ENCODE measurements at regions not wholly inside any gene's neighbourhood (a gene's known extent, or its start where the extent isn't known, plus 50 kb on each side); places are given as distances from the start of the nearest gene placed in this dataset.

- no peaks in the 10 kb centered on the region for H3K9me3 ChIP-seq (ENCODE audit: control insufficient read depth, insufficient read depth, low read length)
- POLR2A ChIA-PET, result no interaction called here
- DNase-seq (ENCODE audit: low read depth, low spot score), result no peak
- no peak overlapping the region for H3K27ac ChIP-seq (ENCODE audit: low read depth, low read length)
- CTCF ChIA-PET, result no interaction called here
- TF ChIP-seq CTCF (IDR thresholded peaks at IDR 0.05; ENCODE audit: low read depth, low read length), result no peak
- H3K4me3 ChIP-seq (ENCODE audit: low read depth, low read length), result no peak overlapping the region
- H3K27me3 ChIP-seq (ENCODE audit: control insufficient read depth, insufficient read depth, low read length), result no peaks in the 10 kb centered on the region
Observed at GRCh38 chr3:101994386-101994785, 145.1 kb downstream of the NFKBIZ start.

- no peak for TF ChIP-seq CTCF (IDR thresholded peaks at IDR 0.05; ENCODE audit: low read depth, low read length)
- Histone ChIP-seq H3K4me3 (ENCODE audit: low read depth, low read length) (no peak overlapping the region), H3K27ac (ENCODE audit: low read depth, low read length) (no peak overlapping the region), H3K9me3 (ENCODE audit: control insufficient read depth, insufficient read depth, low read length) (no peaks in the 10 kb centered on the region), H3K27me3 (ENCODE audit: control insufficient read depth, insufficient read depth, low read length) (no peaks in the 10 kb centered on the region)
- POLR2A ChIA-PET, result no interaction called here
- DNase-seq (ENCODE audit: low read depth, low spot score), result no peak
- CTCF ChIA-PET, result interaction anchor here (0.7 to 3.8 kb wide), 2 partner anchors 230 kb away, joined by 3 to 13 read pairs; no protein-coding TSS in a partner anchor
Observed at GRCh38 chr3:101995371-101996046, 146.2 kb downstream of the NFKBIZ start.

GRCh38 chr3:101996832-101997231 lies 147.5 kb downstream of the NFKBIZ start:
- no peak for TF ChIP-seq CTCF (IDR thresholded peaks at IDR 0.05; ENCODE audit: low read depth, low read length)
- CTCF ChIA-PET, result interaction anchor here (3.8 kb wide), 1 partner anchor 228 kb away, joined by 13 read pairs; no protein-coding TSS in a partner anchor

GRCh38 chr3:101998256-101998926 lies 149.1 kb downstream of the NFKBIZ start:
- CTCF ChIA-PET, result interaction anchor here (0.6 to 3.8 kb wide), 3 partner anchors 32 to 231 kb away, joined by 3 to 13 read pairs (median 3); no protein-coding TSS in a partner anchor
- POLR2A ChIA-PET, result no interaction called here
- Histone ChIP-seq H3K27ac (ENCODE audit: low read depth, low read length) (no peak overlapping the region), H3K4me3 (ENCODE audit: low read depth, low read length) (no peak overlapping the region), H3K9me3 (ENCODE audit: control insufficient read depth, insufficient read depth, low read length) (no peaks in the 10 kb centered on the region), H3K27me3 (ENCODE audit: control insufficient read depth, insufficient read depth, low read length) (no peaks in the 10 kb centered on the region)
- no peak for DNase-seq (ENCODE audit: low read depth, low spot score)
- TF ChIP-seq CTCF (IDR thresholded peaks at IDR 0.05; ENCODE audit: low read depth, low read length), result no peak

More at GRCh38 chr3:101996832-101997231, 147.5 kb downstream of the NFKBIZ start:
- DNase-seq (ENCODE audit: low read depth, low spot score), result no peak
- Histone ChIP-seq H3K27me3 (ENCODE audit: control insufficient read depth, insufficient read depth, low read length) (no peaks in the 10 kb centered on the region), H3K27ac (ENCODE audit: low read depth, low read length) (no peak overlapping the region), H3K4me3 (ENCODE audit: low read depth, low read length) (no peak overlapping the region), H3K9me3 (ENCODE audit: control insufficient read depth, insufficient read depth, low read length) (no peaks in the 10 kb centered on the region)
- POLR2A ChIA-PET, result no interaction called here

GRCh38 chr3:101999177-101999779 lies 150.0 kb downstream of the NFKBIZ start:
- POLR2A ChIA-PET, result no interaction called here
- no peak for DNase-seq (ENCODE audit: low read depth, low spot score)
- no peaks in the 10 kb centered on the region for H3K9me3 ChIP-seq (ENCODE audit: control insufficient read depth, insufficient read depth, low read length)
- CTCF ChIA-PET, result interaction anchor here (3.8 kb wide), 1 partner anchor 226 kb away, joined by 13 read pairs; no protein-coding TSS in a partner anchor
- no peak overlapping the region for H3K27ac ChIP-seq (ENCODE audit: low read depth, low read length)
- no peaks in the 10 kb centered on the region for H3K27me3 ChIP-seq (ENCODE audit: control insufficient read depth, insufficient read depth, low read length)
- H3K4me3 ChIP-seq (ENCODE audit: low read depth, low read length), result no peak overlapping the region
- TF ChIP-seq CTCF (IDR thresholded peaks at IDR 0.05; ENCODE audit: low read depth, low read length), result no peak

Data from AG04450 (cell line).